ENCODE measurements at regions not wholly inside any gene's neighbourhood (a gene's known extent, or its start where the extent isn't known, plus 50 kb on each side); places are given as distances from the start of the nearest gene placed in this dataset.

GRCh38 chr20:63114693-63115311 is 101.1 kb downstream of the YTHDF1 start:
- no peaks in the 10 kb centered on the region for H3K4me1 ChIP-seq
- no peaks in the 10 kb centered on the region for H3K36me3 ChIP-seq
- H3K27ac ChIP-seq: no peak overlapping the region
- H3K4me3 ChIP-seq: no peak overlapping the region
- intact Hi-C loops (cut with DNase I; ENCODE audit: low total_unique reads): no loop called here
- WGBS, 2 donors (ENCODE audit: low coverage in 1 of 2): 62 to 84% methylated on average over 12 to 16 of the region's 16 CpGs
- DNase-seq: no peak
- in situ Hi-C loops (cut with MboI; ENCODE audit: low pct_ligation_motif_present in 1 of 4, low pct_unique_long_range_greater_than_20kb in 1 of 4, low sequenced_read_pairs in 3 of 4): no loop called here
- TF ChIP-seq POLR2A (IDR thresholded peaks at IDR 0.05): no peak
- TF ChIP-seq CTCF (IDR thresholded peaks at IDR 0.05): no peak
- peaks cover 33% of the 10 kb centered on the region for H3K27me3 ChIP-seq
- peaks cover 0 to 11% of the 10 kb centered on the region in 2 donors for H3K9me3 ChIP-seq

- in situ Hi-C loops (cut with MboI; ENCODE audit: low pct_ligation_motif_present in 1 of 4, low pct_unique_long_range_greater_than_20kb in 1 of 4, low sequenced_read_pairs in 3 of 4) (no loop called here), intact Hi-C loops (cut with DNase I; ENCODE audit: low total_unique reads) (no loop called here)
- no peak for DNase-seq
- H3K36me3 ChIP-seq: no peaks in the 10 kb centered on the region
- H3K27ac ChIP-seq: no peak overlapping the region
- no peak for TF ChIP-seq POLR2AphosphoS5 (IDR thresholded peaks at IDR 0.05)
- no peak overlapping the region for H3K4me3 ChIP-seq
- peaks cover 27% of the 10 kb centered on the region for H3K27me3 ChIP-seq
- WGBS, 2 donors (ENCODE audit: low coverage in 1 of 2): 59% methylated on average over 22 of the region's 22 CpGs; no CpG with 5 or more reads in 1 of the 2 donors
- H3K9me3 ChIP-seq: peaks cover 0 to 11% of the 10 kb centered on the region in 2 donors
- no peaks in the 10 kb centered on the region for H3K4me1 ChIP-seq
Measured at GRCh38 chr20:63114006-63114692, 101.8 kb downstream of the YTHDF1 start.

- H3K4me1 ChIP-seq: no peaks in the 10 kb centered on the region
- 68% methylated on average over 10 of the region's 10 CpGs; no CpG with 5 or more reads in 1 of the 2 donors for WGBS, 2 donors (ENCODE audit: low coverage in 1 of 2)
- H3K9me3 ChIP-seq: peaks cover 0 to 11% of the 10 kb centered on the region in 2 donors
- TF ChIP-seq CTCF (IDR thresholded peaks at IDR 0.05) (no peak), POLR2AphosphoS5 (IDR thresholded peaks at IDR 0.05) (no peak), POLR2A (IDR thresholded peaks at IDR 0.05) (no peak), EP300 (IDR thresholded peaks at IDR 0.05; ENCODE audit: low read depth) (no peak)
- DNase-seq: no peak
- H3K36me3 ChIP-seq: no peaks in the 10 kb centered on the region
- intact Hi-C loops (cut with DNase I; ENCODE audit: low total_unique reads): no loop called here
- no peak overlapping the region for H3K4me3 ChIP-seq
- in situ Hi-C loops (cut with MboI; ENCODE audit: low pct_ligation_motif_present in 1 of 4, low pct_unique_long_range_greater_than_20kb in 1 of 4, low sequenced_read_pairs in 3 of 4): no loop called here
- H3K27ac ChIP-seq: no peak overlapping the region
- H3K27me3 ChIP-seq: peaks cover 24% of the 10 kb centered on the region
Measured at GRCh38 chr20:63112491-63113219, 103.3 kb downstream of the YTHDF1 start.

GRCh38 chr20:63108247-63108646 is 101.5 kb upstream of the BHLHE23 start:
- H3K27ac ChIP-seq: no peak overlapping the region
- no peak overlapping the region for H3K4me3 ChIP-seq
- no peaks in the 10 kb centered on the region for H3K27me3 ChIP-seq
- WGBS, 2 donors (ENCODE audit: low coverage in 1 of 2): 80 to 83% methylated on average over 3 to 9 of the region's 9 CpGs
- in situ Hi-C loops (cut with MboI; ENCODE audit: low pct_ligation_motif_present in 1 of 4, low pct_unique_long_range_greater_than_20kb in 1 of 4, low sequenced_read_pairs in 3 of 4) (no loop called here), intact Hi-C loops (cut with DNase I; ENCODE audit: low total_unique reads) (no loop called here)
- TF ChIP-seq EP300 (IDR thresholded peaks at IDR 0.05; ENCODE audit: low read depth) (no peak), POLR2A (IDR thresholded peaks at IDR 0.05) (no peak), POLR2AphosphoS5 (IDR thresholded peaks at IDR 0.05) (no peak), CTCF (IDR thresholded peaks at IDR 0.05) (no peak)
- H3K36me3 ChIP-seq: no peaks in the 10 kb centered on the region
- peaks cover 0 to 9% (median 1%) of the 10 kb centered on the region in 4 donors for H3K4me1 ChIP-seq
- DNase-seq: no peak
- H3K9me3 ChIP-seq: peaks cover 0 to 11% of the 10 kb centered on the region in 2 donors
